HG02759 (cell line): ENCODE measurements at regions not wholly inside any gene's neighbourhood (a gene's known extent, or its start where the extent isn't known, plus 50 kb on each side); places are given as distances from the start of the nearest gene placed in this dataset.
A peak's percentile ranks its signal among the peaks of the same experiment; 100 is the strongest.

ENCODE experiments used
- ATAC-seq: cut with Tn5 transposase; IDR thresholded peaks from one replicate; pipeline ENCODE4 v1.9.1; 2021; ENCODE audit warnings: mild to moderate bottlenecking, moderate library complexity; ENCODE audit not compliant: unreplicated experiment

DNA sequence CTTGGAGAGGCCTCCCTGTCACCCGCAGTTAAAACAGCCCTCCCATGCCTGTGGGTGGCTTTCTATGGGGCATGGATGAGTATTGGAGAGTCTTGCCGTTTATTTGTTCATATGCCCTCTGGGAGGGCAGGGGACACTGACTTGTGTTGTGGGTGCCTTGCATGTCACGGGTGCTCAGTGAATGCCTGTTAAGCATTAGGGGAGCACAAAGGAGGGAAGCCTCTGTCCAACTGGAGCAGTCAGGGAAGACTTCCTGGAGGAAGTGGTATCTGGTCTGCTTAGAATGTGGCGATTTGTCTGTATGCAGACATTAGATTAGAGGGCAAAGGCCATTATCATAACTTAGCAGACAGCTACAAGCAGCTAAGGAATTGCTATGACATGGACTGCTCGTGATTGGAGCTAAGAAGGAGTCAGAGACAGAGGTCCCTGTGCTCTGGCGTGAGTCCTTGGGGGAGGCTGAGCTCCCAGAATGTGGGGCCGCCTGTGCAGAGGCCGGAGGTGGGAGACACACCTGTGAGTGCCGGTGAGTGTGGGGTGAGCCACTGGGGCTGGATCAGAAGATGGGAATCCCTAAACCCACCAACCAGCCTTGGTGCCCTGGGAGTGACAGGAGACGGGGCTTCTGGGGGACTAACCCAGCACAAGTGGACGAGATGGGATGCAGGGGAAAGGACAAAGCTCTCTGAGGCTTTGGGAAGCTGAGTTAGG lies 286.1 kb downstream of the SEC14L1 start:
- ATAC-seq = no peak

DNA sequence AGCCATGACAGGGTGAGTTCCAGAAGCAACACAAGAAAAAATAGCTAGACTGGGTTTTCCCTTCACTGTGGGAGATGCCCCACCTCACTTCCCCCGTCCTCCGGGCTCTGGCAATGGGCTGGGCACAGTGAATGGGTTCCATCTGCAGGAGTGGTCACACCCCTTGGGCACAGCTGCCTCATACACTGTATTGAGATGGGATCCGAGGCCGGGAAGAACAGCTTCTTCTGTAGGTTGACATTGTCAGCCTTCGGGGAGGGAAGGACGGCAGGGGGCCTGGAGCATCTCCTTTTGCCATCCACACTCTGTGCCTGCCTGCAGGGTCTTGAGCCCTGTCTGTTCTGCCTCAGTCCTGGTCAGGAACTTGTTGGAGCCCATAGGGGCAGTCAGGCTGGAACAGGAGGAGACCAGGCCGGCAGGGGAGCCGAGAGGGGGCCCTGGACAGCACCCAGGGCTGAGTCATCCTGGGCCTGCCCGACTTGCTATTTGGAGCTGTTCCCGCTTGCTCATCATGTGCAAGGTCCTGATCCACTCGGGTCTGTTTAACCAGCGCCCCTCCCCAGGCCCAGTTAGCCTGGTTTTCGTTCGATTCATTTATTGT lies 286.7 kb downstream of the SEC14L1 start:
- ATAC-seq = no peak

DNA sequence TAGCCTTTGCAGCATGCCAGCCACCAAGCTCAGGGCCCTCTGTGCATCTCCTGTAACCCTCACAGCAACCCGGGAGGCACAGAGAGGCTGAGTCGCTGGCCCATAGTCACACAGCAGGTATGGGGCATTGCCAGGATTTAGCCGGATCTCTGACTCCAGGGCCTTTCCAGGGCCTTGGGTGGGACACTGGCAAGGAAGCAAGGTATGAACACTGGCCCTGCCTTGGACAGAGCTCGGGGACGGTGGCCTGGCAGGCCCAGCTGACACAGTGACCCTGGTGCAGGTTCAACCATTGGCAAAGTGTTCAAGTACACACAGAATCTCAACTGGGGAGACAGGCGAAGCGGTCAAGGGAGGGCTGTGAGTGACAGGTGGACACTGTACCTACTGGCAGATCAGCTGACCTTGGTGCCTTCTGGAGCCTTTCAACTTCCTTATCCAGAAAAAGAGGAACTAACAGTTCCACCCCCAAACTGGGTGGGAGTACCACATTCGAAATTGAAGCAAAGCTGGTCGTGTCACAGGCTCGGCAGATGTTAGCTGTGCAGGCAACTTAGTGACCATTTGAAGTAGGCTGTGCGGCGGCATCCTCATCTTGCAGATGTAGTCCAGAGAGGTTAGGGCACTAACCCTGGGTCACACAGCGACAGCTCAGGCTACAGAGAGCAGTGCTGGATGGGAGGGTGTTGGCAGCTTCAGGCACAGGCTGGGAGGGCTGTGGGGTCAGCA lies 287.4 kb downstream of the SEC14L1 start:
- no peak for ATAC-seq

DNA sequence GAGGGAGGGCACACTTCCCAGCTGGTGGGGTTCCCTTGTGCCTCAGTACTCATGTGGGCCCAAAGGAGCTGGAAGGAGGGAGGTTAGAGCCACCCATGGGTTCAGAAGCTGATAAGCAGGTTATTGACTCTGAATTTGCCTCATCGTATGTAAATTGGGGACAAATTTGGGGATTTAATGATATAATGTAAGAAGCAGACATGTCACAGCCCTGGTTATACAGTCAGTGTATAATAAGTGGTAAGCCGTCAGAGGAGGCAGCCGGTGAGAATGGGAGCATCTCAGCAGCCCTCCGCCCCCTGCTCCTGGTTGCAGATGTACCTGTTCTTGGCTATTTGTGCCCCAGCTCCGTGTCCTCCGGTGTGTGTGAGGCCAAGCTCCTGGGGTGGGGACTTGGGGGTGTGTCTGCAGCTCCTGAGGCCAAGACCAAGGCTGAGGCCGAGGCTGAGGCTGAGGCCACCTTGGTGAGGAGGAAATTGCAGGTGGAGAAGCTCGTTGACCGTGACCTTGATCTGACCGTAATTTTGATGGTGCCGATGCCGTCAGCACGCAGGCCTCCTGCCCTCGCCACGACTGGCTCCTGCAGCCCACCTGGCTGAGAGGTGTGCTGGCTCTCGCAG lies 288.1 kb downstream of the SEC14L1 start:
- no peak for ATAC-seq

DNA sequence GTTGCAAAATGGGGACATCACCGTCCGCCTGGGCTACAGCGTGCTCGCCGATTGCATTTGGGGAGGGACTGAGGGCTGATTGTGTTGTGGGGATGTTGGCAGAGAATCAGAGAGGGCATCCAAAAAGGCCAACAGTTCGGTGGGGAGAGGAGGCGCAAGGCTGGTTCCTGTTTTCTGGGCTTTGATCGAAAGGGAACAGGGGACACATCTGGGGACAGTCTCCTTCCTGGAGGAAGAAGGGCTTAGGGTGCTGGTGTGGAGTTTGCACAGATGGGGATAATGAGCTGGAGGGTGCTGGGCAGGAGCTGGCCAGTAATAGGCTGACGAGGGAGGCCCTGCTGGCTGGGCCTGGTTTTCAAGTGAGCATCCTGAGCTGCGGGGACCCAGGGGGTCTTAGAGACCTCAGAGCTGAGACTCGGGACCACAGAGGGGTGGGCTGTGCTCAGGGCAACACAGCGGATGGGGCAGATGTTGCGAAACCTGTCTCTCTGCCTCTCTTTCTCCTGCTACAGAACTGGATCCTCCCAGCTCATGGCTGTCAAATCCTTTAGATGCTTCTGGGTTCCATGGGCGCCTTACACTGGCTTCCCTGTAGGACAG lies 288.7 kb downstream of the SEC14L1 start:
- no peak for ATAC-seq

DNA sequence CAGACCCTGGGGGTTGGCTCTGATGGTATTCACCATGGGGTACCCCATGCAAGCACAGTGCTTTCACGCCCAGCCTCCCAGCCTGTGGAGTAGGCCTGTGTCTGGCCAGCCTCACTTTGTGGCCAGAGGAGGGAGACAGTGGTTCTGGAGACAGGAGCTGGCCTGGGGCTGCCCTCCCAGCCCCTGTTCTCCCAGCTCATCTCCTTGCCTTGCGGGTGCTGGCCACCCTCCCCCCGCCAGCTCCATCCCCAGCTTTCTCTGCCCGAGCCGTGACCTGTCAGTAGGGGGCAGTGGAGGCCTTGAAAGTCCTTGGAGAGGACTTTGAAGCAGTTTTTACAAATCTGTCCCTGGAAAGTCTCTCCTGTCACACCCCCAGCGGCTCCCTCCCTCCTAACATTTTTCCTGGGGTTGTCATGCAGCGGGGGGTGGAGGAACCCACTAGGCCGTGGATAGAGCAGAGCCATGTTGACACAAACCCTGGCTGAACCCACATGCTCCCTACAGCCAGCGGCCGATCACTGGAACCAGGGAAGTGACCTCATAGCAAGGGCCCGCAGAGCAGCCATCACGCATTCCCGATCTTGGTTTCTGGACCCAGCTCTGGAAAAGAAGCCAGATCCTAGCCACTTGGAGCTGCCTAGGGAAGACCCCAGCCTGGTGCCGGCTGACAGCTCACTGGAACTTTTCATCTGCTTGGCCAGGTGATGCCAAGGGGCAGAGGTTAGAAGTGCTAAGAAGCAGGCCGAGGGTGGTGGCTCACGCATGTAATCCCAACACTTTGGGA lies 289.4 kb downstream of the SEC14L1 start:
- no peak for ATAC-seq

DNA sequence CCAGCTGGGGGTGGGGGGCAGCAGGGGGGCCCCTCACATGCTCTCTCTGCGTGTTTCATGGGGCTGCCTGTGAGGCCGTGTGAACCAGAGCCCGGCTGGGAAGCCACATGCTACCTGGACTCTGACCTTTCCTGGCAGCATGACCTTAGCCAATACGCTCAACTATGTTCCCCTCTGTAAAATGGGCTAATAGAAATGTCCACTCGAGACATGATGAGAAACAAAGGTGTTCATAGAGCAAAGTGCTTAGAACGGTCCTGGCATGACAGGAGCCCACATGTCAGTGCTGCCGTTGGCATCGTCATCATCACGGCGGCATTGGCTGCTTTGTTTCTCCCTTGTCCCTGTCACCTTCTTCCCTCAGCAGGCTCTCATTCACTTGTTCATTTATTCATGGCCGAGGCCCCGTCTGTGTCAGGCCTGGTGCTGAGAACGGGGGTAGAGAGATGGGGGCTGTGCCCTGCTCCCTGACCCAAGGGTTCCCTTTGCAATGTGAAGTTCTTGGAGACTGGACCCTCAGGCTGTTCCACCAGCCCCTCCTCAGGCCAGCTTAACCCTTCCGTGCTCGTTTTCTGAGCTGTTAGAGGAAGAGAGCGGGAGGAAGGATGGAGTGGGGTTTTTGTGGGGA lies 291.4 kb downstream of the SEC14L1 start:
- ATAC-seq = no peak

DNA sequence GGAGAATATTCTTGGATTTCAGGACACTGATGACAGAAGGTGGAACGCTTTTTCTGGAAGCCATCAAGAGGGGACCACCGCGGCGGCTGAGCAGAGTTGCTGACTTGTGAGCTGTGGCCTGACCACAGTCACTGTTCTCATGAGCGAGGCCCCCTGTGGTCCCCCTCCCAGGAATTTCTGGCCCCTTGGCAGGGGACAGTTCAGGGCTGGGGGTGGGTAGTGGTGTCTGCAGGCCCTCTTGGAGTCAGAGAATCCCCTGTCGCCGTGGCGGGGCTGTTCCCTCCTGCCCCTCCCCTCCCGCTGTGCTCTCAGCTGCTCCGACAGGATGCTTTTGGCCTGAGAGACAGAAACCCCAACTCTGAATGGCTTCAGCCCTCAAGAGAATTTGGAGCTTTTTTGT lies 292.0 kb downstream of the SEC14L1 start:
- no peak for ATAC-seq

DNA sequence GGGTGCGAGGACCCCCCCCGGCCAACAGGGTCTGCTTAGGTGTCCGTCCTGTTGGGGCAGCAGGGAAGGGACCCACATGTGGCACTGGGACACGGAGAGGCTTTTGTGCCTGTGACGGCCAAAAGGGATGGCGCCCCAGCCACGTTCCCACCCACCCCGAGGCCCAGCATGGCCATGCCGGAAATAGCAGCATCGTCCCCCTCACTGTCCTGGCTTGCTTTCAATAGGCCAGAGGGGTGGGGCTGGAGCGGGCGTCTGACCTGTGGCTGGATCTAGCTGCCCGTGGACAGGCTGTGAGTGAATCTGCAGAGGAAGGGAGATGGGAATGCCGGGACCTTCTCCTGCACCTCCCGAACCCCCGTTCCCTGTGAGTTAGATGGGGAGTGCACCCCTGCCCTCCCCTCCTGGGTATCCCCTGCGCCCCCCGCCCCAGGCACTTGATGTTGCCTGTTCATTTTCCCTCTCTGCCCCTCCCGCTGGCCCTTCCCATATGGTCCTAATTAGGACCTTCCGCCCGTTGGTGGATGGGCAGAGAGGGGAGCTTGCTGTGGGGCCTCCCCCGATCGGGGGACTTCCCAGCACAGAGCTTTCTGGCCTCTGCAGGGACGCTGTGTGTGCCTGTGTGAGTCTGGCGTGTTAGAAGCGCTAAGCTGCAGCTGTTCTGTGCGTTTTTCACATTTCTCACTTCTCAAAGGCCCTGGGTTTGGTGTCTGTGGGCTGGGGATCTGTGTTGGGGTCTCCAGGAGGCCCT lies 292.8 kb downstream of the SEC14L1 start:
- ATAC-seq = peak; percentile 38

DNA sequence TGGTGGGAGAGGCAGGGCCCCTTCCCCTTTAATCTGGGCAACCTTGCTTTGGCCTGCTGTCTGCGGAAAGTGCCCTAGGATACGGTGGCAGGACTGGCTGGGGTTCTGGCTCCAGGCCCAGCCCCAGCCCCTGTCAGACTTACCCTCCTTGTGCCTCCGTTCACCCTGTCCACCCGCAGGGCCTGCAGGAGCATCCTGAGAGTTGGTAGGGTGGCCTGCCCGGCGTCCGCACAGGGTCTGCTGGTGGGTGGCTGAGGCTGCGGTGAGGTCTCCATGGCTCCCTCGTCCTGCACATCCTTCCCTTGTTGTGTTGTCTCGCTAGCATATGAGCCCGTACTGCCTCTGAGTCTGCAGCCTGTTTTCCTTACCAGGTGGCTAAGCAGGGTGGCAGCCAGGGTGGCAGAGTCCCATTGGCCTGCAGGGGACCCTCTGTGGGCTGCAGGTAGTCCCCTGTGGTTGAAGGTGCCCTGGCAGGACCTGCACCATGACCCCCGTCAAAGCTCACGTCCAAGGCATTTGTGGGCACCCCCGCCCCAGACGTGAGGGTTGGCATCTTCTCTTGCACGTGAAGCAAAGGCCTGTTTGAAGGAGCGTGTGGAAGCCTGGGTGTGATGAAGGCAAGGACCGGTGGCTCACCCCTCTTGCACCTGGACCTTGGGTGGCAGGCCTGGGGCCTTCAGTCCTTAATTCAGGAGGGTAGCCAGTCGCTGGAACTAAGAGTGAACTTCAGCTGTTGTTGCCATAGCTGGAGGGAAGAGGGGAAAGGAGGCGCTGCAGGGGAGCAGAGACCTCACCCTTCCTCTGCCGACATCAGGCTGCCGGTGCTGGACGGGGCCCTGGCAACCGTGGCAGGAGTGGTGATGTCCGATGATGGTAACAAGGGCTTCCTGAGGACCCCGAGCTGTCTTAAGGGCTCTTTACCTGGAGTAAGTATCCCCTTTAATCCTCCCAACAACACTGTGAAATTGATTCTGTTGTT lies 293.7 kb downstream of the SEC14L1 start:
- ATAC-seq = no peak

DNA sequence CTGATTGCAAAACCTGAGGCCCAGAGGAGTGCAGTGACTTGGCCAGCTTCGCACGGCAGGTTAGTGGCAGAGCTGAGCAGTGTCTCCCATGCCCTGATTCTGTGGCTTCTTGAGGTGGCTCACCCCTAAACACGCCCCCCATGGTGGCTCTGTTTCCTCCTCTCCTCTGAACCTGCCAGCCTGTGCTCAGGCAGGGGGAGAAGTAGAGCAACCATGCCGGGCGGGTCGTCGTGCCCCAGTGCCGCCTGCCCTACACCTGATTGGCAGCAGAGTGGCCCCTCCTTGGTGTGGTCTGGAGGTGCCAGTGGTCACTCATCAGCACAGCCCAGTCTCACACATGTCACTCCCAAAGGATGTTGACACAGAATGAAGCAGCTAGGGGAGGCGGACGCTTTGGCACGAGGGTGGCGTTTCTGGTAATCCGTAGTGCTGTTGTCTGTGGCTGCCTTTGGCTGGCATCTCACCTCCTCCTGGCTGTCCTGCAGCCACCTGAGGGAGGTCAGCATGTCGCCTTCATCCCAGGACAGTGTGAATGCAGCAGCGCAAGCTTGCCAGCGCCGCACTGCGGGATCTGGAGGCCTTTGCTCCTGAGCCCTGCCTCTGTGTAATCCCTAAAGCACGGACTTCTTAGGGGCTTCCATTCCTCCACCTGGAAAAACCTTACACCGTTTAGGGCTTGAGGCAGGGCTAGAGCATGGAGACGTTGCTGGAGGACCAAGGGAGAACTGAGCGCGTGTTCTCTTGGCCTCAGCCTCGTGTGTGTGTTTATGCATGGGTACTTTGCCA lies 294.7 kb downstream of the SEC14L1 start:
- ATAC-seq = no peak

DNA sequence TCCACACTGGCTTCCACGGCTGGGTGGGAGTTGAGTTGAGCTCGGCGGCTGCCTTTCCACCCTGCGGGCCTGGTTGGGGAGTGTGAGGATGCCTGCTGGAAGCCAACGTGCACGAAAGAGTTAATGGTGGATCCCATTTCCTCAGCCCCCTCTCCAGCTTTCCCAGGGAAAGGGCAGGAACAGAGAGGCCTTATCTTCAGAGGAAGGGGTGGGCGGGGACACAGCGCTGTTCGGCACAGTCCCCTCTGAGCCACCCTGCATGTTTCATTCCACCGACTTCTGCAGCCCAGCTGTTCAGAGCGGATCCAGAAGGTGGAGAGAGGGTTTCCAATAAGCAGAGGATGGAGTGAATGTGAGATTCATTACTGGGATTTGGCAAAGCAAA lies 295.3 kb downstream of the SEC14L1 start:
- ATAC-seq = no peak

DNA sequence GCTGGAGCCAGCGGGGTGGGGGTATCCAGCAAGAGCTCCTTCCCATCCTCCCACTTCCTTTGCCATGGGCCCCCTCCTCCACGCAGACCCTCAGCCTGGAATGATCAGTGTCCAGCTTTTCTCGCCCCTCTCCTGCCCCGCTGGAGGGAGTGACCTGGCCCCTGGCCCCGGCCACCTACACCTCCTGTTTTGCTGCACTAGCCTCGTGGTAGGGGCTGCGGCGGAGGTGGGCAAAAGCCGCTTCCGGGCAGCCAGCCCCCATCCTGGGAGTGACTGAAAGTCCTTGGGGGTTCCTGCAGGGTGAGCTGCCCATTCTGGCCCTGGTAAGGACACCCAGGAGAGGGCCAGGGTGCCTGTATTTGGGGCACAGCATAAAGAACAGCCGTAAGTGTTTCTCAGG lies 295.7 kb downstream of the SEC14L1 start:
- ATAC-seq = no peak

DNA sequence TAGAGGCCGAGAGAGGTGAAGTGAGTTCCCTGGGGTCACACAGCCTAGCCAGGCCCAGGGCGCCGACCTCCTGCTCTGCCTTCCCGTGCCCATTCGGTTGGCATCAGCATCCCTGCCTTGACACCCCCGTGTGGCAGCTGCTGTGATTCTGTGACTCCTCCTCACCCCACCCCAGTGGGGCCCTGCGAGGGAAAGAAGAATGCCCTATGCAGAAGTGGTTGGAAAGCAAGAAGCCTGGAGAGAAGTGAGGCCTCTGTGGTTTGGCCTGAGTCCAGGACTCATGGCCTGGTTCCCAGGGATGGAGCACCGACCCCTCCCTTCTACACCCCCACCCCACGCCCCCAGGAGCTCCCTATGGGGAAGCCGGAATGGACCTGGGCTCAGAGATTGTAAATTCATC lies 296.2 kb downstream of the SEC14L1 start:
- no peak for ATAC-seq

DNA sequence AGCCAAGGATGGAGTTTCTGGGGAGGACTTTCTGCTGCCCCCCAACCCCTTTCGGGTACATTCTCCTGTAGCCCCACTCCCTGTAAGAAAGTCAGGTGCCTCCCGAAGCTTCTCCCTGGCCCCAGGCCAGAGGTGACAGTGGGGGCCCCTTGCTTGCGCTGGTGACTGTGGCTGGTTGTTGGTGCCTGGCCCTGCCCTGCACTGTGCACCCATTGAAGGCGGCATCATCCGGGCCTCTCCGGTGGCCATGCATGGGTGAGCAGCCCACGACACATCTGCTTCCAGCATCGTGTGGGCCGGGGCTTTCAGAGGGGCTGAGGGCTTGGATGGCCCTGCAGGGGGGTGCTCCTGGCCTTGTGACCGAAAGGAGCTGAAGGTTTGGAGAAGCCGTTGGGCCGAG lies 297.0 kb downstream of the SEC14L1 start:
- ATAC-seq = no peak

DNA sequence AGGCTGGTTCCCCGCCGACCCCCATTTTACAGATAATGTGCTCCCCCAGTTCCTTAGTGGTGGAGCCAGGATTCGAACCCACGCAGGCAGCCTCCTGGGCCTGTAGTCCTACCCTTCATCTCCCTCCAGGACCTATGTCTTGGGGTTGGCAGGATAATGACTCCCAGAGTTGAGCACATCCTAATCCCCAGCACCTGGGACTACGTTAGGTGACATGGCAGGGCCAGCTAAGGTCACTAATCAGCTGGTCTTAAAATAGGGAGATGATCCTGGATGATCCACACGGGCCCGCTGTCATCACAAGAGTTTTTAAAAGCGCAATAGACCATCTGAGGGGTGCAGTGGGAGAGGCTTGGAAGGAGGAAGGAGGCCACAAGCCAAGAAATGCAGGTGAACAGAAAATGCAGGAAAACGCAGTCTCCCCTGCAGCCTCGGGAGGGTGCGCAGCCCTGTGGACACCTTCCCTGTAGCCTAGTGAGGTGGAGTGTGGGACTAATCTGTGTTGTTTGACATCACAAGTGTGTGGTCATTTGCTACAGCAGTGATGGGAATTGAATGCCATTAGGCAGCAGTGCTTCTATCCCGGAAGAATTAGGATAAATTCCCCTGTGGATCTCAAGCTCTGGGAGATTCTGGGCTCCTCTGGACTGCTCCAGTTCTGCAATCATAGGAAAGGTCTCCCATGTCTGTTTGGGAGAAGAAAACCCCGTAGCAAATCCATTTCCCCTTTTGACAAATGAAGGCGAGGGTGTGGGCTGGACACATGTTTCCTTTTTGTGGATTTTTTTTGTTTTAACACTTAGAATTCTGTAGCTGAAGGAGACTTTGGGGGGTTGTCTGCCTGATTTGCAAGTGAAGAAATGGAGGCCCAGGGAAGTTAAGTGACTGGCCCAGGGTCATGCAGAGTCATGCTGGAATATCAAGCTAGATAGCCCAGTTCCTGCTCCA lies 297.7 kb downstream of the SEC14L1 start:
- ATAC-seq = no peak
